HG03342 (cell line): ENCODE measurements at regions not wholly inside any gene's neighbourhood (a gene's known extent, or its start where the extent isn't known, plus 50 kb on each side); places are given as distances from the start of the nearest gene placed in this dataset.
"Not testable (repeated sequence)": the region's sequence is repeated elsewhere in the genome, so short reads cannot be mapped to it uniquely, and the experiment has no call there.

Experiments
- ATAC-seq: cut with Tn5 transposase; IDR thresholded peaks from one replicate; pipeline ENCODE4 v1.9.1; 2021; ENCODE audit warnings: mild to moderate bottlenecking, moderate library complexity; ENCODE audit not compliant: unreplicated experiment

DNA sequence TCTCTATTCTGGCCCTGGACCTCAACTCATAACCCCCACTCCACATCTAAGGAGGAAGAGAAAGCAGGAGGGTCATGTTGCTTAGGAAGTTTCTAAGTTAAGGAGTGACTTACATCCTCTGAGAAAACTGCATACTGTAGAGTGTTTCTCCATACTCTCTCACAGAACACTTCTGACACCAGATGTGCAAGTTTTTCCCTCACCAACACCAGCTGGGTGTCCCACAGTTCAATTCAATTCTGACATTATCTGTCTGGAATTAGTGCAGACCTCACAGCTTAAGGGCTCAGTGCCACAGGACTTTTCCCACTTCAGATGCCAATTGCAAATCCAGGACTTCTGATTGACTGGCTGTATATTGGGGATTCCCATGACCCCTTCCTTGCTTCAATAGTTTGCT, 89.0 kb upstream of the SFRP2 start:
- no peak for ATAC-seq

DNA sequence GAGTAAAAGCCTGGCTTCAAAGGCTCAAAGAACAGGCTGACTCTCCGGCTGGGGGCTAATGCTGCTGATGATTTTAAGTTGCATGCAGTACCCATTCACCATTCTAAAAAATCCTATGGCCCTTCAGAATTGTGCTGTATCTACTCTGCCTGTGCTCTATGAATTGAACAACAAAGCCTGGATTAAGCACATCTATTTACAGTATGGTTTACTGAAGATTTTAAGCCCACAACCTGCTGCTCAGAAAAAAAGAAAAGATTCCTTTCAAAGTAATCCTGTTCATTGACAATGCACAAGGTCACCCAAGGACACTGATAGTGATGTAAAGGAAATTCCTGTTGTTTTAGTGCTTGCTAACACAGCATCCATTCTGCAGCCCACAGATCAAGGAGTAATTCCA, 84.9 kb upstream of the SFRP2 start:
- no peak for ATAC-seq

DNA sequence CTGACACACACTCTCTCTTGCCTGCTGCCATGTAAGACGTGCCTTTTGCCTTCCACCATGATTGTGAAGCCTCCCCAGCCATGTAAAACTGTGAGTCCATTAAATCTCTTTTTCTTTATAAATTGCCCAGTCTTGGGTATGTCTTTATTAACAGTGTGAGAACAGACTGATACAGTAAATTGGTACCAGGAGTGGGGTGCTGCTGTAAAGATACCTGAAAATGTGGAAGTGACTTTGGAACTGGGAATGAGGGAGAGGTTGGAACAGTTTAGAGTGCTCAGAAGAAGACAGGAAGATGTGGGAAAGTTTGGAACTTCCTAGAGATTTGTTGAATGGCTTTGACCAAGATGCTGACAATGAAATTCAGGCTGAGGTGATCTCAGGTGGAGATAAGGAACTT, 77.9 kb upstream of the SFRP2 start:
- not testable (repeated sequence) for ATAC-seq

DNA sequence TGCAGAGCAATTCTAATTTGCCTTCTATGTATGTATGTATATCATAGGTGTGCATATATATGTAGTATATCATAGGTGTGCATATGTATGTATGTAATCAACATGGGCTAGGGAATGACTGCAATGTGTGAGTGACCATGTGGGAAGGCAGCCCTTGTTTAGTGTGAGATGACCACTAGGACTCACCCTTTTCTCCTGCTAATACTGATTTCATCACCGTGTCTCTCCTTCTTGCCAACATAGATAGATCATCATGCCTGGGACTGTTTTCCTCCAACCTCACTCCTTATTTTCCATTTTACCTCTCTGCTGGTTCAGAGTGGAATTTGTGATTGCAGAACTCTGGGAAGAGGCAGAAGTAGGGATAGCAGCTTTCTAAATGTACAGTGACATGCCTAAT, 63.6 kb upstream of the SFRP2 start:
- no peak for ATAC-seq

DNA sequence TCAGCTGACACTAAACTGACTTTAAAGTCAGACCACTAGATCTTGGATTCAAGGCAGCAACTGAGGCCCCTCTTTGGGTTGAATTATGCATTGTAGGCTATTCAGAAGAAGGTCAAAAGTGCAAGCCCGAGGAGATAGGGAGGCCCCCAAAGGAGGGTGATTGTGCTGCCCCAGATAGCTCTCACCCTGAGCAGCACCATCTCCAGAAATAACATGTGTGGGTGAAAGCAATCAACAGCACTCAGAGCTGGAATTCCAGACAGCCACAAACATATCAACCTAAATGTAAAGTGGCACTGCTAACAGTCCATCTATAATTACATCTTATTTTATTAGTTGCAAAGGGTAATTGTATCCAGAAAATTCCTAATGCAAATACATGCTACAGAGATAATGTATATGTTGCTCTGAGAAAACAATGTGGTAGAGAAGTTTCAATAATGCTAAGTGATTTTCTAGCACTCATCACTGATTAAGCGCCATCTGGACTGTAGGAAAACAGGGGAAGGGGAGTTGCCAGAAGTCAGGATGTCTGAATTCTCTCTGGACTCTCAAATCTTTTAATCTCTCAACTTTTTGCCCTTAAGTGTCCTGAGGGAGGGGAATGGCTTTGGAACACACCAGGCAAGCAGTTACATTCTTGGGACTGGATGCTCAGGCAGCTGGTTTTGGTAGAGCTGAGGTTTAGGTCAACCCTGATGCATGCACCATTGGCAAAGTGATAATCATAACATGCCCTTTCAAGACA, 61.8 kb upstream of the SFRP2 start:
- no peak for ATAC-seq

DNA sequence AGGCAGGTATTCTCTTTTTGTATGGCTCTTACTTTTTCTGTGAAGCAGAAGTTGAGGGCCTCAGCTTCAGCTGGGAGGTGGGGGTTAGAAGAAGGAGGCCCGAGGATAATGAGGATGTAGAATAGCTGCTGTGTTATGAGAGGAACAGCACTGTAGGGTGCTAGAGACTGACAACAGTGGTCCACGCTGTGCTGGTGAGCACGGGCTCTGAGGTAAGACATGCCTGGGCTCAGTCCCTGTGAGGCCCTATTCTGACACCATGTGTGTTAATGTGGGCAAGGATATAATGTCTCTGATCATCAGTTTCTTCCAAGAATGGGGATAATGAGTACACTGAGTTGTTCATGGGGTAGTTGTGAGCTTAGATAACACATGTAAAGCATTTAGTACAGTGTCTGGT, 55.3 kb upstream of the SFRP2 start:
- no peak for ATAC-seq
